ENCODE measurements at regions not wholly inside any gene's neighbourhood (a gene's known extent, or its start where the extent isn't known, plus 50 kb on each side); places are given as distances from the start of the nearest gene placed in this dataset.

GRCh38 chr1:217251121-217251520 is 379.8 kb downstream of the GPATCH2 start:
- TF ChIP-seq, protein P1, sequence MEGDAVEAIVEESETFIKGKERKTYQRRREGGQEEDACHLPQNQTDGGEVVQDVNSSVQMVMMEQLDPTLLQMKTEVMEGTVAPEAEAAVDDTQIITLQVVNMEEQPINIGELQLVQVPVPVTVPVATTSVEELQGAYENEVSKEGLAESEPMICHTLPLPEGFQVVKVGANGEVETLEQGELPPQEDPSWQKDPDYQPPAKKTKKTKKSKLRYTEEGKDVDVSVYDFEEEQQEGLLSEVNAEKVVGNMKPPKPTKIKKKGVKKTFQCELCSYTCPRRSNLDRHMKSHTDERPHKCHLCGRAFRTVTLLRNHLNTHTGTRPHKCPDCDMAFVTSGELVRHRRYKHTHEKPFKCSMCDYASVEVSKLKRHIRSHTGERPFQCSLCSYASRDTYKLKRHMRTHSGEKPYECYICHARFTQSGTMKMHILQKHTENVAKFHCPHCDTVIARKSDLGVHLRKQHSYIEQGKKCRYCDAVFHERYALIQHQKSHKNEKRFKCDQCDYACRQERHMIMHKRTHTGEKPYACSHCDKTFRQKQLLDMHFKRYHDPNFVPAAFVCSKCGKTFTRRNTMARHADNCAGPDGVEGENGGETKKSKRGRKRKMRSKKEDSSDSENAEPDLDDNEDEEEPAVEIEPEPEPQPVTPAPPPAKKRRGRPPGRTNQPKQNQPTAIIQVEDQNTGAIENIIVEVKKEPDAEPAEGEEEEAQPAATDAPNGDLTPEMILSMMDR (IDR thresholded peaks at IDR 0.05 in 4 of 5, conservative IDR thresholded peaks at IDR 0.05 in 1 of 5) = no peak
- TF ChIP-seq POLR2A (IDR thresholded peaks at IDR 0.05) = no peak
